T47D (cell line): ENCODE measurements at regions not wholly inside any gene's neighbourhood (a gene's known extent, or its start where the extent isn't known, plus 50 kb on each side); places are given as distances from the start of the nearest gene placed in this dataset.

Experiments
- DNase-seq, 2 experiments: peaks; one replicate each; pipeline versions ENCODE4 v3.0.0 to v3.0.0-alpha.2; 2011 to 2012; ENCODE audit warnings: low read depth in 1 of 2, low spot score in 1 of 2
- JUND ChIP-seq: IDR thresholded peaks from 2 replicates; pipeline ENCODE4 v1.6.1; 2012; ENCODE audit warnings: low read depth
- in situ Hi-C: cut with HindIII; loops from 2 replicates; pipeline ENCODE4 v1.10.0; 2016; ENCODE audit warnings: low sequenced_read_pairs, low pct_unique_long_range_greater_than_20kb

GRCh38 chr12:47306130-47306529 lies 226.4 kb upstream of the AMIGO2 start:
- in situ Hi-C loops: no loop called here
- TF ChIP-seq JUND: no peak
- DNase-seq: no peak

DNA sequence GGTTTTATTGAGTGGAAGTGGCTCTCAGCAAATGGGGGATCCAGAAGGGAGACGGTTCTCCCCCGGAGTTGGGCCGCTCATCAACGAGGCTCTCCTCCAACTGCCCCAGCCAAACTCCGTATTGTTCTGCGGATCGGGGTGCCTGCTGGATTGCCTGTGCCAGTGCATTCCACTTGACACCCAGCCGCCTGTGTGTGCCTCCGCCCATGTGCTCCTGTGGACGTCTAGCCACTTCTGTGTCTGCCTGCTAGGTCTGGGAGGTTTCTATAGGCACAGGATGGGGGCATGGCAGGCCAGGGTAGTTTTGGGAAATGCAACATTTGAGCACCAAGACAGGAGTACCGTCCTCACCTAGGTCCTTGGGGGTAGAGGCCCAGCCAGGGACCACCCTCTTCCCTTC lies 225.7 kb upstream of the AMIGO2 start:
- TF ChIP-seq JUND: no peak
- in situ Hi-C loops: no loop called here
- no peak for DNase-seq

- in situ Hi-C loops: no loop called here
- no peak for TF ChIP-seq JUND
- DNase-seq: no peak
Measured at GRCh38 chr12:47303995-47304560, 224.3 kb upstream of the AMIGO2 start.

DNA sequence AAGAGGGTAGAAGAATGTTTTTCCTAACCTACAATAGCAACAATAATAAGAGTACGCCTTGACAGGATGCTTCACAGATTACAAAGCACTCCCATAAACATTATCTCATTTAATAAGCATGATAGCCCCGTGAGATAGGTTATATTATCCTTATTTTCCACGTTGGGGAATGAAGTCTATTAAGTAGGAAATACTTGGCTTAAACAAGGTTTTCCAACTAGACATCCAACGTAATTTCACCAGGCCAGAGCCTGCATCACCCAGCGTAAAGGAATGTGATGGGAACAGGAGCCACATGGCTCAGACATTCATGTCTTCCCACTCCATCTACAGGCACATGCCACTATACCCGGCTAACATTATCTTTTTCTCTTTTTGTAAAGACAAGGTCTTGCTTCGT lies 223.4 kb upstream of the AMIGO2 start:
- DNase-seq: no peak
- in situ Hi-C loops: no loop called here
- TF ChIP-seq JUND: no peak

- in situ Hi-C loops: no loop called here
Measured at GRCh38 chr12:47302111-47302671, 222.4 kb upstream of the AMIGO2 start.

GRCh38 chr12:47299586-47299985 lies 219.8 kb upstream of the AMIGO2 start:
- in situ Hi-C loops: no loop called here
- no peak for TF ChIP-seq JUND
- DNase-seq: no peak

More at GRCh38 chr12:47302111-47302671, 222.4 kb upstream of the AMIGO2 start:
- no peak for TF ChIP-seq JUND
- DNase-seq: no peak

DNA sequence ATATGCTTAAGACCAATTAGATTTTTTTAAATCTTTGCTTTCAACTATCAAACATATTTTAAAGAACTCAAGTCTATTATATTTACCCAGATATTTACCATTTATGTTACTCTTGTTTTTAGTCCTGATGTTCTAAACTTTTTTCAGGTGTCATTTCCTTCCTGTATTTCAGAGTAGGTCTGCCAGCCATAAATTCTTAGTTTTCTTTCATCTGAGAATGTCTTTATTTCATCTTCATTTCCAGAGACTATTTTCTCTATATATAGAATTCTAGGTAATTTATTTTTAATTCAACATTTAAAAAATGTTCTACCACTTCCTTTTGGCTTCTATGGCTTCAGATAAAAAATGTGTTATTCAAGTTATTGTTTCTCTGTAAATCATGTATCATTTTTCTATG lies 218.2 kb upstream of the AMIGO2 start:
- DNase-seq: no peak
- in situ Hi-C loops: no loop called here
- TF ChIP-seq JUND: no peak

DNA sequence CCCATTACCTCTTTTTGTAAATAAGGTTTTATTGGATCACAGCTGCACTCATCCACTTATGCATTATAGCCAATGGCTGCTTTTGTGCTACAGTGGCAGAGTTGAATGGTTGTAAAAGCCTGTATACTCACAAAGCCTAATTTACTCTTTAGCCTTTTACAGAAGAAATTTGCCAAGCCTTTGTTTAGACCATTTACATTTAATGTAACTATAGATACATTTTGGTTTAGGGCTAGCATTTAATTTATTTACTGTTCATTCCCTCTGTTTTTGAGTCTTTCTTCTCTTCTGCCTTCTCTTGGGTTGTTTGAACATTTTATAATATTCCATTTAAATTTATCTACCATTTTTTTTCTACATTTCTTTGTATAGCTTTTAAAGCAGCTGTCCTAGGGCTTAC lies 217.1 kb upstream of the AMIGO2 start:
- in situ Hi-C loops: no loop called here
- no peak for TF ChIP-seq JUND
- DNase-seq: no peak

GRCh38 chr12:47293406-47293805 lies 213.6 kb upstream of the AMIGO2 start:
- no peak for TF ChIP-seq JUND
- in situ Hi-C loops: no loop called here
- no peak for DNase-seq

GRCh38 chr12:47286676-47287075 lies 206.9 kb upstream of the AMIGO2 start:
- in situ Hi-C loops: no loop called here
- DNase-seq: no peak
- no peak for TF ChIP-seq JUND
